ENCODE measurements at regions not wholly inside any gene's neighbourhood (a gene's known extent, or its start where the extent isn't known, plus 50 kb on each side); places are given as distances from the start of the nearest gene placed in this dataset.

DNA sequence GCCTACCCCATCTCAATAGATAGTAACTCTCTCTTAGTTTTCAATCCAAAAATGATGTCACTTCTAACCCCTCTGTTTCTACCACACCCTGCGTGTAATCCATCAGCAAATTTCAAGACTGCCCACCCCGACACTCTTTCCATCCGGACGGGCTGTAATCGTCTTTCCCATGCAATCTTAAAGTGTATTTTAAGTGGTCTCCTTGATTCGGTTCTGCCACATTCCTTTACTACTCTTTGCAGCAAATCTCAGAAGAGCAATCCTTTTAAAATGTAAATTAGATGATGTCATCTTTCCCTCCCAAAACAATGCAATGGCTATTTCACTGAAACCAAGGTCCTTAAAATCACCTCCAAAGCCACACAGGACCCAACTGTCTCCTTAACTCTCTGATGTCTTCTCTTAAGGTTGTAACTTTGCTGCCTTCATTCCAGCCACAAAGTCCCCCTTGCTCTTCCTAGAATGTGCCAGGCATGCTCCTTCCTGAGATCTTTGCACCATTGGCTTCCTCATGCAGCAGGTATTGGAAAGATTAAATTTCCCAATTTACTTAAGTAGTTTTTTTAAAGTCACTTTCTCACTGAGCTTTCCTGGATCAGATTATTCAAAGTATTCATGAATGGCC is 932.5 kb upstream of the WWC1 start:
- 53% methylated on average over 6 of the region's 6 CpGs for WGBS (ENCODE audit: low lambda C conversion rate, missing lambda C conversion rate)
- H3K27ac ChIP-seq, result no peak overlapping the region

DNA sequence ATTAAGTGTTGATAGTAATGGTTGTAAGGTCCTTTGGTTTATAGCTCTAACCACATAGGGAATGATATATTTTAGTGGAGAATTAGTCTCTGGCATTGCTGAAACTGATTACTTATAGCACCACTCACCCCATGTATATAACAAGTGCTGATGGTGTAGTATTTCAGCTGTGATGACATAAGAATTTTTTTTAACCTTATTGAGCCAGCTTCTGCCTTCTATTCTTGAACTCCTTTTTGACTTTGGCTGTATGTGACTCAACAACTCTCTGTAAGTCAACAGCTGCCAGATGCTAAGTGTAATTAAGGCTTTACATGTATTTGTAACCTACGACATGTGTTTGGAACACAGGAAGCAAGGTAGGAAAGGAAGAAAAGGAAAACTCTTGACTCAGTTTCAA is 929.6 kb upstream of the WWC1 start:
- Histone ChIP-seq H3K4me2 (no peak overlapping the region), H3K27me3 (no peaks in the 10 kb centered on the region), H2AFZ (no peak overlapping the region), H3K9me3 (ENCODE audit: low read depth) (no peaks in the 10 kb centered on the region), H3K79me2 (no peaks in the 10 kb centered on the region), H3K9me2 (replicated peaks; ENCODE audit: insufficient read depth) (no peaks in the 10 kb centered on the region), H3K36me3 (replicated peaks; ENCODE audit: insufficient read depth, low read depth) (no peaks in the 10 kb centered on the region), H3K4me3 (no peak overlapping the region), H3K4me1 (ENCODE audit: insufficient read depth) (no peaks in the 10 kb centered on the region), H3K27ac (no peak overlapping the region), H4K20me1 (ENCODE audit: insufficient read depth, poor library complexity, severe bottlenecking) (no peaks in the 10 kb centered on the region)
- WGBS (ENCODE audit: low lambda C conversion rate, missing lambda C conversion rate), result 79% methylated on average over 1 of the region's 1 CpG
- DNase-seq (ENCODE audit: low spot score), result no peak
- TF ChIP-seq, protein P1, sequence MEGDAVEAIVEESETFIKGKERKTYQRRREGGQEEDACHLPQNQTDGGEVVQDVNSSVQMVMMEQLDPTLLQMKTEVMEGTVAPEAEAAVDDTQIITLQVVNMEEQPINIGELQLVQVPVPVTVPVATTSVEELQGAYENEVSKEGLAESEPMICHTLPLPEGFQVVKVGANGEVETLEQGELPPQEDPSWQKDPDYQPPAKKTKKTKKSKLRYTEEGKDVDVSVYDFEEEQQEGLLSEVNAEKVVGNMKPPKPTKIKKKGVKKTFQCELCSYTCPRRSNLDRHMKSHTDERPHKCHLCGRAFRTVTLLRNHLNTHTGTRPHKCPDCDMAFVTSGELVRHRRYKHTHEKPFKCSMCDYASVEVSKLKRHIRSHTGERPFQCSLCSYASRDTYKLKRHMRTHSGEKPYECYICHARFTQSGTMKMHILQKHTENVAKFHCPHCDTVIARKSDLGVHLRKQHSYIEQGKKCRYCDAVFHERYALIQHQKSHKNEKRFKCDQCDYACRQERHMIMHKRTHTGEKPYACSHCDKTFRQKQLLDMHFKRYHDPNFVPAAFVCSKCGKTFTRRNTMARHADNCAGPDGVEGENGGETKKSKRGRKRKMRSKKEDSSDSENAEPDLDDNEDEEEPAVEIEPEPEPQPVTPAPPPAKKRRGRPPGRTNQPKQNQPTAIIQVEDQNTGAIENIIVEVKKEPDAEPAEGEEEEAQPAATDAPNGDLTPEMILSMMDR (IDR thresholded peaks at IDR 0.05; ENCODE audit: poor library complexity), result no peak
- no peak for TF ChIP-seq EZH2 (IDR thresholded peaks at IDR 0.05; ENCODE audit: borderline replicate concordance)
- no peak for TF ChIP-seq EZH2phosphoT487 (IDR thresholded peaks at IDR 0.05; ENCODE audit: low read depth, severe bottlenecking, unreplicated experiment)

More for the DNA sequence above, 932.5 kb upstream of the WWC1 start:
- Histone ChIP-seq H3K4me2 (no peak overlapping the region), H2AFZ (no peak overlapping the region), H3K4me3 (no peak overlapping the region), H3K36me3 (replicated peaks; ENCODE audit: insufficient read depth, low read depth) (no peaks in the 10 kb centered on the region), H3K4me1 (ENCODE audit: insufficient read depth) (no peaks in the 10 kb centered on the region), H3K9me2 (replicated peaks; ENCODE audit: insufficient read depth) (no peaks in the 10 kb centered on the region), H3K79me2 (no peaks in the 10 kb centered on the region), H4K20me1 (ENCODE audit: insufficient read depth, poor library complexity, severe bottlenecking) (no peaks in the 10 kb centered on the region), H3K9me3 (ENCODE audit: low read depth) (no peaks in the 10 kb centered on the region), H3K27me3 (no peaks in the 10 kb centered on the region)
- no peak for TF ChIP-seq EZH2phosphoT487 (IDR thresholded peaks at IDR 0.05; ENCODE audit: low read depth, severe bottlenecking, unreplicated experiment)
- TF ChIP-seq, protein P1 (IDR thresholded peaks at IDR 0.05; ENCODE audit: poor library complexity), result no peak
- TF ChIP-seq EZH2 (IDR thresholded peaks at IDR 0.05; ENCODE audit: borderline replicate concordance), result no peak
- DNase-seq (ENCODE audit: low spot score), result no peak

DNA sequence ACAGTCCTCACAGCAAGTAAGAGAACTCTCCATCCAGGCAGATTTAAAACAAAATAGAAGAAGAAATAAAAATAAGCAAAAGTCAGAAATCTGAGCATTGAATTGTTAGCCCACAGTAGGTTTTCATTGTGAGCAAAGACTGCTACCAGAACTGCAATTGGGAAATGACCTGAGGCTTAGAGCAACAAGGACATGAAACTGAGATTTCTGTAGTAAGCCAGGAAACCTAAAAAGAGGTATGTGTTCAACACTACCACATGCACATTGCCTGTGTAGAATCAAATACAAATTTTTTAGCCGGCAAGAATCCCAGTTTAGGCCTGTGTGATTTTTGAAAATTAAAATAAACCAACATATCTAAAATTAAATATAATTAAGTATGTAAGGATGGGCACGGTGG is 928.4 kb upstream of the WWC1 start:
- H3K4me2 ChIP-seq, result no peak overlapping the region
- no peaks in the 10 kb centered on the region for H3K27me3 ChIP-seq
- no peak for TF ChIP-seq EZH2 (IDR thresholded peaks at IDR 0.05; ENCODE audit: borderline replicate concordance)
- TF ChIP-seq, protein P1 (IDR thresholded peaks at IDR 0.05; ENCODE audit: poor library complexity), result no peak
- TF ChIP-seq EZH2phosphoT487 (IDR thresholded peaks at IDR 0.05; ENCODE audit: low read depth, severe bottlenecking, unreplicated experiment), result no peak
- no peak overlapping the region for H3K27ac ChIP-seq
- WGBS (ENCODE audit: low lambda C conversion rate, missing lambda C conversion rate), result 98% methylated on average over 2 of the region's 2 CpGs
- H3K4me3 ChIP-seq, result no peak overlapping the region
- H3K79me2 ChIP-seq, result no peaks in the 10 kb centered on the region
- H3K36me3 ChIP-seq (replicated peaks; ENCODE audit: insufficient read depth, low read depth), result no peaks in the 10 kb centered on the region
- no peak for DNase-seq (ENCODE audit: low spot score)
- H2AFZ ChIP-seq, result no peak overlapping the region
- H3K9me3 ChIP-seq (ENCODE audit: low read depth), result no peaks in the 10 kb centered on the region
- H4K20me1 ChIP-seq (ENCODE audit: insufficient read depth, poor library complexity, severe bottlenecking), result no peaks in the 10 kb centered on the region
- H3K4me1 ChIP-seq (ENCODE audit: insufficient read depth), result no peaks in the 10 kb centered on the region
- no peaks in the 10 kb centered on the region for H3K9me2 ChIP-seq (replicated peaks; ENCODE audit: insufficient read depth)

All from hepatocyte (in vitro differentiated cells).